Astrocyte (in vitro differentiated cells and primary cell): ENCODE measurements at regions not wholly inside any gene's neighbourhood (a gene's known extent, or its start where the extent isn't known, plus 50 kb on each side); places are given as distances from the start of the nearest gene placed in this dataset.

ENCODE experiments used
- EZH2 ChIP-seq: IDR thresholded peaks from 2 replicates; pipeline ENCODE4 v1.6.1; 2012; ENCODE audit warnings: mild to moderate bottlenecking, low read length, inconsistent platforms; ENCODE audit not compliant: insufficient read depth
- TF ChIP-seq, protein P1 (sequence below): IDR thresholded peaks from 2 replicates; pipeline ENCODE4 v1.5.1; 2011; ENCODE audit warnings: low read depth, mild to moderate bottlenecking, inconsistent platforms, low read length, moderate library complexity; ENCODE audit not compliant: insufficient read depth

DNA sequence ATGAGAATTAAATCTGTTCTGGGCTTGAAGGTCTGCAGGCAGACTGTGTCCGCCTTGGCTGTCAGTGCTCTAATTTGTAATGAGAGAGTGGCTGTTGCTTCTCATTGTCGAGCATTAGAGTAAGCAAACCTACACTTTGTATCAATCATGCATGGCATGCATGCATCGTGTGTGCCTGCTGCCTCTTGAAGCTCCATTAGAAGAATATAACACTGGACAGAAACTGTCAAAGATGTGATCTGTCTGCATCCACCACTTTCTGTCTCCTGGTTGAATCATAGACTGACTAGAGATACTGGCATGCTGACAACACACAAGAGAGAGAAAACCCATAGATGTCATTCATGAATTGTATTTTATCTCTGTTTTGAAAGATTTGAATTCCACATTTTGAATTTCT, 275.0 kb upstream of the NXPH2 start:
- TF ChIP-seq EZH2 = no peak
- TF ChIP-seq, protein P1, sequence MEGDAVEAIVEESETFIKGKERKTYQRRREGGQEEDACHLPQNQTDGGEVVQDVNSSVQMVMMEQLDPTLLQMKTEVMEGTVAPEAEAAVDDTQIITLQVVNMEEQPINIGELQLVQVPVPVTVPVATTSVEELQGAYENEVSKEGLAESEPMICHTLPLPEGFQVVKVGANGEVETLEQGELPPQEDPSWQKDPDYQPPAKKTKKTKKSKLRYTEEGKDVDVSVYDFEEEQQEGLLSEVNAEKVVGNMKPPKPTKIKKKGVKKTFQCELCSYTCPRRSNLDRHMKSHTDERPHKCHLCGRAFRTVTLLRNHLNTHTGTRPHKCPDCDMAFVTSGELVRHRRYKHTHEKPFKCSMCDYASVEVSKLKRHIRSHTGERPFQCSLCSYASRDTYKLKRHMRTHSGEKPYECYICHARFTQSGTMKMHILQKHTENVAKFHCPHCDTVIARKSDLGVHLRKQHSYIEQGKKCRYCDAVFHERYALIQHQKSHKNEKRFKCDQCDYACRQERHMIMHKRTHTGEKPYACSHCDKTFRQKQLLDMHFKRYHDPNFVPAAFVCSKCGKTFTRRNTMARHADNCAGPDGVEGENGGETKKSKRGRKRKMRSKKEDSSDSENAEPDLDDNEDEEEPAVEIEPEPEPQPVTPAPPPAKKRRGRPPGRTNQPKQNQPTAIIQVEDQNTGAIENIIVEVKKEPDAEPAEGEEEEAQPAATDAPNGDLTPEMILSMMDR = no peak
